GM19035 (cell line): ENCODE measurements at regions not wholly inside any gene's neighbourhood (a gene's known extent, or its start where the extent isn't known, plus 50 kb on each side); places are given as distances from the start of the nearest gene placed in this dataset.
"Not testable (repeated sequence)": the region's sequence is repeated elsewhere in the genome, so short reads cannot be mapped to it uniquely, and the experiment has no call there.

Experiments used
- ATAC-seq: cut with Tn5 transposase; IDR thresholded peaks from one replicate; pipeline ENCODE4 v1.9.1; 2021; ENCODE audit not compliant: unreplicated experiment

- ATAC-seq, result no peak
Observed at GRCh38 chr6:27679964-27680694, 207.2 kb upstream of the ZNF184 start.

GRCh38 chr6:27679308-27679963 is 206.5 kb upstream of the ZNF184 start:
- no peak for ATAC-seq

GRCh38 chr6:27678469-27678868 is 205.6 kb upstream of the ZNF184 start:
- ATAC-seq, result no peak

GRCh38 chr6:27674882-27675281 is 202.0 kb upstream of the ZNF184 start:
- no peak for ATAC-seq

- peak; percentile 62 for ATAC-seq
Observed at GRCh38 chr6:27672113-27672799, 199.4 kb upstream of the ZNF184 start.

GRCh38 chr6:27669624-27670301 is 196.9 kb upstream of the ZNF184 start:
- ATAC-seq, result no peak

GRCh38 chr6:27669295-27669623 is 196.4 kb upstream of the ZNF184 start:
- no peak for ATAC-seq

GRCh38 chr6:27668442-27669294 is 195.8 kb upstream of the ZNF184 start:
- ATAC-seq, result no peak

- no peak for ATAC-seq
Observed at GRCh38 chr6:27667657-27668441, 194.9 kb upstream of the ZNF184 start.

GRCh38 chr6:27667016-27667656 is 194.2 kb upstream of the ZNF184 start:
- no peak for ATAC-seq

- no peak for ATAC-seq
Observed at GRCh38 chr6:27662769-27663168, 189.9 kb upstream of the ZNF184 start.

- not testable (repeated sequence) for ATAC-seq
Observed at GRCh38 chr6:27662212-27662611, 189.3 kb upstream of the ZNF184 start.

GRCh38 chr6:27653143-27653825 is 180.4 kb upstream of the ZNF184 start:
- ATAC-seq, result not testable (repeated sequence)

GRCh38 chr6:27651371-27651732 is 178.4 kb upstream of the ZNF184 start:
- no peak for ATAC-seq

GRCh38 chr6:27650620-27651370 is 177.9 kb upstream of the ZNF184 start:
- no peak for ATAC-seq

GRCh38 chr6:27644528-27644927 is 171.6 kb upstream of the ZNF184 start:
- ATAC-seq, result no peak

- no peak for ATAC-seq
Observed at GRCh38 chr6:27642744-27643456, 170.0 kb upstream of the ZNF184 start.

GRCh38 chr6:27635886-27636285 is 163.0 kb upstream of the ZNF184 start:
- ATAC-seq, result not testable (repeated sequence)
